Activated T-cell treated with anti-CD3 and anti-CD28 coated beads, Interleukin-2, amount 50 U/mL, for 24 hours (primary cell): ENCODE measurements at regions not wholly inside any gene's neighbourhood (a gene's known extent, or its start where the extent isn't known, plus 50 kb on each side); places are given as distances from the start of the nearest gene placed in this dataset.

Source experiments
- DNase-seq: peaks from one replicate; pipeline ENCODE4 v3.0.0-alpha.2; 2020
- H3K27ac Mint-ChIP-seq: 2 replicates; pipeline ENCODE4 v1.8.0; 2020; ENCODE audit warnings: mild to moderate bottlenecking, mixed read lengths
- H3K27me3 Mint-ChIP-seq: 2 replicates; pipeline ENCODE4 v1.8.0; 2020; ENCODE audit warnings: mixed read lengths
- H3K36me3 Mint-ChIP-seq: 2 replicates; pipeline ENCODE4 v1.8.0; 2020; ENCODE audit warnings: low read depth, mixed read lengths
- H3K4me1 Mint-ChIP-seq: 2 replicates; pipeline ENCODE4 v1.8.0; 2020; ENCODE audit warnings: low read depth, mixed read lengths
- H3K4me3 Mint-ChIP-seq: 2 replicates; pipeline ENCODE4 v1.8.0; 2020; ENCODE audit warnings: mild to moderate bottlenecking, moderate library complexity, mixed read lengths
- H3K9me3 Mint-ChIP-seq: 2 replicates; pipeline ENCODE4 v1.8.0; 2020; ENCODE audit warnings: mixed read lengths

- Mint-ChIP-seq H3K4me3 (no peak overlapping the region), H3K36me3 (no peaks in the 10 kb centered on the region), H3K27ac (no peak overlapping the region), H3K27me3 (no peaks in the 10 kb centered on the region), H3K9me3 (peaks cover 10% of the 10 kb centered on the region), H3K4me1 (no peaks in the 10 kb centered on the region)
- DNase-seq = no peak
Measured at GRCh38 chr6:103002282-103002681, 1608.8 kb downstream of the GRIK2 start.

- Mint-ChIP-seq H3K4me1 (no peaks in the 10 kb centered on the region), H3K4me3 (no peak overlapping the region), H3K27ac (no peak overlapping the region), H3K9me3 (peaks cover 10% of the 10 kb centered on the region), H3K27me3 (no peaks in the 10 kb centered on the region), H3K36me3 (no peaks in the 10 kb centered on the region)
- DNase-seq = no peak
Measured at GRCh38 chr6:103001724-103002123, 1608.2 kb downstream of the GRIK2 start.

- Mint-ChIP-seq H3K9me3 (peaks cover 10% of the 10 kb centered on the region), H3K27ac (no peak overlapping the region), H3K4me1 (no peaks in the 10 kb centered on the region), H3K4me3 (no peak overlapping the region), H3K27me3 (no peaks in the 10 kb centered on the region), H3K36me3 (no peaks in the 10 kb centered on the region)
- no peak for DNase-seq
Measured at GRCh38 chr6:103000688-103001087, 1607.2 kb downstream of the GRIK2 start.

- DNase-seq = no peak
- H3K27me3 Mint-ChIP-seq = no peaks in the 10 kb centered on the region
Measured at GRCh38 chr6:102995491-102995890, 1602.0 kb downstream of the GRIK2 start.

GRCh38 chr6:102994866-102995265, 1601.4 kb downstream of the GRIK2 start:
- Mint-ChIP-seq H3K27ac (no peak overlapping the region), H3K4me1 (no peaks in the 10 kb centered on the region), H3K9me3 (peaks cover 3% of the 10 kb centered on the region), H3K4me3 (no peak overlapping the region), H3K36me3 (no peaks in the 10 kb centered on the region), H3K27me3 (no peaks in the 10 kb centered on the region)
- no peak for DNase-seq

More at GRCh38 chr6:102995491-102995890, 1602.0 kb downstream of the GRIK2 start:
- Mint-ChIP-seq H3K36me3 (no peaks in the 10 kb centered on the region), H3K4me1 (no peaks in the 10 kb centered on the region), H3K27ac (no peak overlapping the region), H3K4me3 (no peak overlapping the region), H3K9me3 (peaks cover 4% of the 10 kb centered on the region)

GRCh38 chr6:102986086-102986485, 1592.6 kb downstream of the GRIK2 start:
- no peaks in the 10 kb centered on the region for H3K36me3 Mint-ChIP-seq

GRCh38 chr6:102984357-102984756, 1590.8 kb downstream of the GRIK2 start:
- Mint-ChIP-seq H3K9me3 (peaks cover 2% of the 10 kb centered on the region), H3K36me3 (no peaks in the 10 kb centered on the region), H3K4me3 (no peak overlapping the region), H3K4me1 (no peaks in the 10 kb centered on the region), H3K27ac (no peak overlapping the region), H3K27me3 (no peaks in the 10 kb centered on the region)
- no peak for DNase-seq

More at GRCh38 chr6:102986086-102986485, 1592.6 kb downstream of the GRIK2 start:
- no peak overlapping the region for H3K4me3 Mint-ChIP-seq
- H3K9me3 Mint-ChIP-seq = no peaks in the 10 kb centered on the region
- H3K27me3 Mint-ChIP-seq = no peaks in the 10 kb centered on the region
- no peak overlapping the region for H3K27ac Mint-ChIP-seq
- no peak for DNase-seq
- H3K4me1 Mint-ChIP-seq = no peaks in the 10 kb centered on the region

- Mint-ChIP-seq H3K9me3 (peaks cover 3% of the 10 kb centered on the region), H3K4me3 (no peak overlapping the region), H3K36me3 (no peaks in the 10 kb centered on the region), H3K27ac (no peak overlapping the region), H3K27me3 (no peaks in the 10 kb centered on the region), H3K4me1 (no peaks in the 10 kb centered on the region)
- no peak for DNase-seq
Measured at GRCh38 chr6:102981490-102982015, 1588.0 kb downstream of the GRIK2 start.

GRCh38 chr6:102980951-102981350, 1587.4 kb downstream of the GRIK2 start:
- H3K4me1 Mint-ChIP-seq = no peaks in the 10 kb centered on the region
- DNase-seq = no peak
- H3K36me3 Mint-ChIP-seq = no peaks in the 10 kb centered on the region
- no peak overlapping the region for H3K4me3 Mint-ChIP-seq
- H3K9me3 Mint-ChIP-seq = peaks cover 4% of the 10 kb centered on the region
- no peaks in the 10 kb centered on the region for H3K27me3 Mint-ChIP-seq
- no peak overlapping the region for H3K27ac Mint-ChIP-seq

- no peaks in the 10 kb centered on the region for H3K36me3 Mint-ChIP-seq
- DNase-seq = no peak
- H3K4me3 Mint-ChIP-seq = no peak overlapping the region
- H3K27me3 Mint-ChIP-seq = no peaks in the 10 kb centered on the region
- no peak overlapping the region for H3K27ac Mint-ChIP-seq
- H3K9me3 Mint-ChIP-seq = peaks cover 2% of the 10 kb centered on the region
- no peaks in the 10 kb centered on the region for H3K4me1 Mint-ChIP-seq
Measured at GRCh38 chr6:102961902-102962301, 1568.4 kb downstream of the GRIK2 start.

- no peak overlapping the region for H3K27ac Mint-ChIP-seq
- H3K4me1 Mint-ChIP-seq = no peaks in the 10 kb centered on the region
- H3K9me3 Mint-ChIP-seq = no peaks in the 10 kb centered on the region
- H3K4me3 Mint-ChIP-seq = no peak overlapping the region
- H3K27me3 Mint-ChIP-seq = no peaks in the 10 kb centered on the region
- H3K36me3 Mint-ChIP-seq = no peaks in the 10 kb centered on the region
- DNase-seq = no peak
Measured at GRCh38 chr6:102950967-102951366, 1557.5 kb downstream of the GRIK2 start.

- no peaks in the 10 kb centered on the region for H3K9me3 Mint-ChIP-seq
- H3K27me3 Mint-ChIP-seq = no peaks in the 10 kb centered on the region
- H3K36me3 Mint-ChIP-seq = no peaks in the 10 kb centered on the region
- H3K4me3 Mint-ChIP-seq = no peak overlapping the region
- no peak for DNase-seq
- H3K27ac Mint-ChIP-seq = no peak overlapping the region
- H3K4me1 Mint-ChIP-seq = no peaks in the 10 kb centered on the region
Measured at GRCh38 chr6:102944475-102944874, 1551.0 kb downstream of the GRIK2 start.

GRCh38 chr6:102942206-102942605, 1548.7 kb downstream of the GRIK2 start:
- no peaks in the 10 kb centered on the region for H3K36me3 Mint-ChIP-seq
- no peaks in the 10 kb centered on the region for H3K9me3 Mint-ChIP-seq
- DNase-seq = no peak
- H3K4me3 Mint-ChIP-seq = no peak overlapping the region
- no peaks in the 10 kb centered on the region for H3K4me1 Mint-ChIP-seq
- H3K27me3 Mint-ChIP-seq = no peaks in the 10 kb centered on the region
- no peak overlapping the region for H3K27ac Mint-ChIP-seq

- H3K36me3 Mint-ChIP-seq = no peaks in the 10 kb centered on the region
- peaks cover 3% of the 10 kb centered on the region for H3K9me3 Mint-ChIP-seq
- H3K27ac Mint-ChIP-seq = no peak overlapping the region
- H3K4me3 Mint-ChIP-seq = no peak overlapping the region
- no peaks in the 10 kb centered on the region for H3K27me3 Mint-ChIP-seq
- H3K4me1 Mint-ChIP-seq = no peaks in the 10 kb centered on the region
- no peak for DNase-seq
Measured at GRCh38 chr6:102936959-102937358, 1543.5 kb downstream of the GRIK2 start.

GRCh38 chr6:102928109-102928508, 1534.6 kb downstream of the GRIK2 start:
- Mint-ChIP-seq H3K36me3 (no peaks in the 10 kb centered on the region), H3K4me1 (no peaks in the 10 kb centered on the region), H3K27ac (no peak overlapping the region), H3K4me3 (no peak overlapping the region), H3K9me3 (peaks cover 3% of the 10 kb centered on the region), H3K27me3 (no peaks in the 10 kb centered on the region)
- DNase-seq = no peak

- no peaks in the 10 kb centered on the region for H3K36me3 Mint-ChIP-seq
- no peak overlapping the region for H3K27ac Mint-ChIP-seq
- H3K4me1 Mint-ChIP-seq = no peaks in the 10 kb centered on the region
Measured at GRCh38 chr6:102918161-102918560, 1524.7 kb downstream of the GRIK2 start.

More at GRCh38 chr6:102918161-102918560, 1524.7 kb downstream of the GRIK2 start:
- H3K27me3 Mint-ChIP-seq = no peaks in the 10 kb centered on the region
- H3K4me3 Mint-ChIP-seq = no peak overlapping the region
- DNase-seq = no peak
- H3K9me3 Mint-ChIP-seq = peaks cover 2% of the 10 kb centered on the region
